ENCODE measurements at regions not wholly inside any gene's neighbourhood (a gene's known extent, or its start where the extent isn't known, plus 50 kb on each side); places are given as distances from the start of the nearest gene placed in this dataset.

DNA sequence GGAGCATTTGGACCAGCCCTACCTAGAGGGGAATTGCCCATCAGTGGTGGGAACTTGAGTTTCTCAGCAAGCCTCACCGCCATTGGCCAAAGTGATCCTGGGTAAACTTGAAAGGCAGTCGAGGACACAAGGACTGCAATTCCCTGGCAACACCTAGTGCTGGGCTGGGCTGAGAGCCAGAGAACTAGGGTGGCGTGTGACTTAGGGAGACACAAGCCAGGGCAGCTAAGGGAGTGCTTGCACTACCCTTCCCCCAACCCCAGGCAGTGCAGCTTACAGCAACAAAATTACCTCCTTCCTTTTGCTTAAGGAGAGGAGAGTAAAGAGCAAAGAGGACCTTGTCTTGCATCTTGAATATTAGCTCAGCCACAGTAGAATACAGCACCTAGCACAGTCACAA lies 176.9 kb upstream of the PRMT6 start:
- no peak for DNase-seq (ENCODE audit: low spot score)

GRCh38 chr1:106880226-106880625 lies 176.2 kb upstream of the PRMT6 start:
- DNase-seq (ENCODE audit: low spot score): no peak

DNA sequence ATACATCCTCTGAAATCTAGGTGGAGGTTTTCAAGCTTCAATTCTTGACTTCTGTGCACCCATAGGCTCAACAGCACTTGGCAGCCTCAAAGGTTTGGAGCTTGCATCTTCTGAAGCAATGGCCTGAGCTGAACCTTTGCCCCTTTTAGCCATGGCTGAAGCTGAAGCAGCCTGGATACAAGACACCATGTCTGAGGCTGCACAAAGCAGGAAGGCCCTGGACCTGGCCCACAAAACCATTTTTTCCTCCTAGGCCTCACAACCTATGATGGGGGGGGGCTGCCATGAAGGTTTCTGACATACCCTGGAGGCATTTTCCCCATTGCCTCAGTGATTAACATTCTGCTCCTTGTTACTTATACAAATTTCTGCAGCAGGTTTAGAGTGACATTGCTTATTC lies 173.3 kb upstream of the PRMT6 start:
- no peak for DNase-seq (ENCODE audit: low spot score)

DNA sequence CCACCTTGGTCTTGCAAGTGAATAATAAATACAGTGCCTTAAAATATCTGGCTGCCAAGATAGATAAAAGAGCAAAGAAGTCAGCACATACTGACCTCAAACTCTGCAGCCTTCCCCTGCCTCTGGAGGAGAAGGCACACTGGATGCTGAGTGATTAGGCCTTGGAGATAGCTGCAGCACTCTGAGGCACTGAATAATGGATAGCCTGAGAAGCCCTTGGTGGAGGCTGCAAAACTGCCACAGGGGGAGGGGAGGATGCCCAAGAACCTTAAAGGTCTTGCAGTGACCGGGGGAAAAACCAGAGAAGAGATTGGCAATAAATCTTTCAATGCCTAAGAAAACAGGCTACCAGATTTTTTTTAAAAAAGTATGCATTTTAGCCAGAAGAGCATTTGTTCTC lies 167.4 kb upstream of the PRMT6 start:
- DNase-seq (ENCODE audit: low spot score): no peak

DNA sequence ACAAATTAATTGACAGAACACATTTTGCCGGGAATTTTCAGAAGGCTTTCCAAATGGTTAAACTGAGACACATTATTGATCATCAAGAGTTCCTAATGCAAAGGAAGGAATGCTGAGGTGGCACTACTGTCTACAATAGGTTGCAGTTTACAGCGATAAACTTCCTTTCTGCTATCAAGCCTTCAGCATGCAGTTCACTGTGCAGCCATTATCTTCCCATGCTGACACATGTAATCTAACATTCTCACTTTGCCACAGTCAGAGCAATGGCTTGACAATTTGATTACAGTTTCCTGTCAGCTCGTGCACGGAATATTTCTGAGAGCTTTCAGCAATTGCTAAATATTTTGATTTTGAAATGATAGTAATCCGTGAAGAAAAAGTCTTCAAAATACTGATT lies 166.9 kb upstream of the PRMT6 start:
- no peak for DNase-seq (ENCODE audit: low spot score)

GRCh38 chr1:106897976-106898375 lies 158.5 kb upstream of the PRMT6 start:
- DNase-seq (ENCODE audit: low spot score): no peak

DNA sequence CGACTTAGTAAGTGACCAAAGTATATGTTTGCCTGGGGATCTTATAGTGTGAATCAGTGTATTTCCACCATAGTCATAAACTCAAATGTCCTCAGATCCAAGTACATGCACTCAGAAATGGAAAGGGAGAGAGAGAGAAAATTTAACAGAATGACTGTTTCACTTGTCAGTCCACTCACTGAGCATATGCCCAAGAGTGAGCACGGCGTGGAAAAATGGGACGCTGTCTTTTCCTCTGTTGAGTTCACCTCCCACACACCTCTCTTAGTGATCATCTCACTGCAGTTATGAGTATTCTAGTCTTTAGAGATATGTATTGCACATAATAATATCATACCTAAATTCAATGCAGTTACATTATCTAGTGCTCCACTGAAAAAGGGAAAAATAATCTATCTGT lies 156.8 kb upstream of the PRMT6 start:
- DNase-seq (ENCODE audit: low spot score): no peak

- DNase-seq (ENCODE audit: low spot score): no peak
These were observed 148.7 kb upstream of the PRMT6 start for GRCh38 chr1:106907795-106908194.

GRCh38 chr1:106908689-106909088 lies 147.8 kb upstream of the PRMT6 start:
- no peak for DNase-seq (ENCODE audit: low spot score)

GRCh38 chr1:106910798-106911197 lies 145.7 kb upstream of the PRMT6 start:
- no peak for DNase-seq (ENCODE audit: low spot score)

DNA sequence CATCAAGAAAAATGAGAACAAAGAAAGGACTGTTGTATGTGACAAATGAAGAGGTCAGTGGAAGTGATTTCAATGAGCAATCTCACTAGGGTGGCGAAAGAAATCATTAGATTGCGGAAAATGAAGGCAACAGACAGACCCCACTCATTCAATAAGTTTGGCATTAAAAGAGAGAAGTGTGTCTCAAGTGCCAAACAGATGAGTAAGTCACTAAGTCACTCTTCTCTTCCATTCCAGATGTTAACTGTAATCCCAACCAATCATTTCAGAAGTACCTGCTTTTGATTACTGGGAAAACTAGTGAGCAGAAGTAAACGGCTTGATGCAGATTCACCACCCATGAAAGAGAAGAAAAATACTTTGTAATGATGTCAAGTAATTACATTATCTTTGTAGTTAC lies 144.3 kb upstream of the PRMT6 start:
- no peak for DNase-seq (ENCODE audit: low spot score)

DNA sequence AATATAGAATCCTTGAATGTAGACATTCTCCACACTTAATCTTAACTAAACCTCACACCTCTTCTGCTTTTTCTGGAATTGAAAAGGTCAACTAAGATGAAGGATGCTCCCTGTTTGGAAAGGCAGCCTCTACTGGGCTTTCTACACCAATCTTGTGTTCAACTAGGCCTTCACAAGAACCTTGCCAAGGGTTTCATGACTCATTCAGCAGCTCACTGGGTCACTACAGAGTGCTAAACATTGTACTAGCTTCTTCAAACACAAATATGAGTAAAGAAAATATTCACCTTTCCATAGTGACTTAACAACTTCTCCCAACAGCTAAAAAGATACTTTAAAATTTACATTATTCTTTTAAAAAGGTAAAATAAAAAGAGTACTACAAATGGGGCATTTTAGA lies 135.3 kb upstream of the PRMT6 start:
- no peak for DNase-seq (ENCODE audit: low spot score)

- DNase-seq (ENCODE audit: low spot score): no peak
These were observed 132.1 kb upstream of the PRMT6 start for GRCh38 chr1:106924360-106924759.

DNA sequence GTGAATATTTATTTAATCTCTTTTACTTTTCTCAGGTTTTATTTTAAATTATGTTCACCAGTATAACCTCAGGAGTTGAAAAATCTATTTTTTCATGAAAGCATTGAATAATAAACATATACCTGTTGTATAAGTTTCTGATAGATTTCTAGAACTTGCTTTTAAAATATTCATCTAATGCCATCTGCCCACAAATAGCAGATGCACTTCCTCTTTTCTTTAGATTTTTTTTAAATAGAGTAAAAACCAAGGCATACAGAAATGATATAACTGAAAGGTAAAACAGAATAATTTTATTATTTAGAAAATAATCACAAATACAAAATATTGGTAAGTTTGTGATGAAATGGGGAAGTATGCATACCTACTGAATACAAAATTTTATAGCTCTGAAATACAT lies 130.7 kb upstream of the PRMT6 start:
- DNase-seq (ENCODE audit: low spot score): no peak

DNA sequence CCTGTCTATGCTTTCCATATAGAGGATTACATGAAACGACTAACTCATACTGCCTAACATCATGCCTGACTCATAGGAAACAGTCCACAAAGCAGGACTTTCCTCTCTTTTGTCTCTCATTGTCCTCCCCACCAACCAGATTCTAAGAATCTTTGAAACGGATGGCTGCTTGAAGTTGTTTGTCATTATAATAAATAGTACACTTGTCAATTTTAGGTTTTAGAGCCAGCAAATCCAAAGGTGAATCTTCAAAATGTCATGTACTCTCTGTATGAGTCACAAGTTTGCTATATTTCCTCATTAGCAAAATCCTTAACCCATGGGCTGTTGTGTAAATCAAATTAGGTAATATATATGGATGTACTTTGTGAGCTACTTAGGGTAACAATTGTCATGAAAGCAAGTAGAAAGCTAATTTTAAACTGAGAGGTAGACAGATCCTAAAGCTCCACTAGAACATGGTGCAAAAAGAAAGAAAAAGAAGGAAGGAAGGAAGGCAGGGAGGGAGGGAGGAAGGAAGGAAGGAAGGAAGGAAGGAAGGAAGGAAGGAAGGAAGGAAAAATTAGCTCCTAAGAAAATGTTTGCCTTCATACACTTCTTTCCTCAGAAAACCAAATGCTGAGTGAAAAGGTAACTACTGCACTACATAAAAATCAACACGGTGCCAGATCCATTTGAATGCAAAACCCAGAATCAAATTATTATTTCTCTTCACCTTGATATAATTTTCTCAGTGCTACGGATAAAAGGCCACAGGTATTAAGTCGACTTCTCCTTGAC lies 129.5 kb upstream of the PRMT6 start:
- DNase-seq (ENCODE audit: low spot score): no peak

GRCh38 chr1:106937104-106937503 lies 119.4 kb upstream of the PRMT6 start:
- DNase-seq (ENCODE audit: low spot score): no peak

DNA sequence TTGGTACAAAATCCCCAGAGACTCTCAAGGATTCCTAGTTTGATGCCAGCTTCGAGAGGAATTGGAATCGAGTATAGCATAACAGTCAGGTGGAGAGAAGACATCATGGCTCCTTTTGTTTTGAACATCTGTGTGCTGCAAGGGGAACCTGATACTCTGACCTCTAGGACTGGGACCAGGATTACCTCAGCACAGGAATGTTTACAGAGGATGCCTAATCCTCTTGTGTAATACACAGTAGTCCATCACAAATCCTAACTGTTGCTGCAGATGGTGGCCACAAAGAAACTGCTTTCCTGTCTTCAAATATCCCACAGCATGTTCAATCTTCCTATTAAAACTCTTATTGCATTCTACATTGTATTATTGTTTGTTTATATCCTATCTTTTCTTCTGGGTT lies 111.8 kb upstream of the PRMT6 start:
- DNase-seq (ENCODE audit: low spot score): no peak

- DNase-seq (ENCODE audit: low spot score): no peak
These were observed 103.7 kb upstream of the PRMT6 start for GRCh38 chr1:106952776-106953175.

DNA sequence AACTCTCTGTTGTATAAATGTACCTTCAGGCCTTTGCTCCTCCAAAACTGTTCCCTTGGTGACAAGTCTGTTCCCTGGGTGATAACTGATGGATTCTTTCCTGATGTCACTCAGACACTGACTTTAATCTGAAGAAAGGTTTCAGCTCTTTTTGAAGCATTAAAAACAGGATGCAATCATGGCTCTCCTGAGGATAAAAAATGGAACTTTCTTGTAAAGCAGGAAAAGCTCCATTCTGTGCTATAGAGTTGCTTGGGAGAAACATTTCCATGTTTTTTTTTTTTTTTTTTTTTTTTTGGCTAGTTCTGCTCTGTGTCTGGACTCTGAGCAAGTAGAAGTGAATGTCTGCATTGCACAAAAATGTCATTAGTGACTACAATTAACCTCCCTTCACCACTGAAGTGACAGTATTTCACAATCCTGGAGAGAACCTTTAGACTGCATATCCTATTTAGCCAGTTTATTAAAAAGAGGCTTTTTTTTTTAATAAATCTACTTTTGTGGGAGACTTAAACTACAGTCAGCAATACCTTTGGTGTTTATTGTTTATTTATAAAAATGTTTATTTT lies 101.7 kb upstream of the PRMT6 start:
- no peak for DNase-seq (ENCODE audit: low spot score)

DNA sequence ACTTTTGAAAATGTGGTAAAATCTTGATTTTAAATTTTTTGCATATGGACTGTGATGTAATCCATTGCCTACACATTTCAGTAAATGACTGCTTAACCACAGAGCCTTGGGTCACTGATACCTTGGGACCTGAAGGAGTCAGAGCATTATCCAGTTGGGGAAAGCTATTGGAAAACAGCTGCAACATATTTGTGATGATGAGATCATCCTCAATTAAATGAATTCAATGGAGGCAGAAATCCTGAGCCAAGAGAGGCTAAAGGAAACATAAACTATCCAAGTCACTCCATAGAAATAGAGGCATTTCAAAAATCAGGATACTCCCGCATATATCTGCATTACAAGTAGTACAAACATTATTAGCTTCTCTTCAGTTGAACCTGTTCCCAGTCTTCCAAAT lies 99.8 kb upstream of the PRMT6 start:
- DNase-seq (ENCODE audit: low spot score): no peak

GRCh38 chr1:106957795-106958194 lies 98.7 kb upstream of the PRMT6 start:
- DNase-seq (ENCODE audit: low spot score): no peak

DNA sequence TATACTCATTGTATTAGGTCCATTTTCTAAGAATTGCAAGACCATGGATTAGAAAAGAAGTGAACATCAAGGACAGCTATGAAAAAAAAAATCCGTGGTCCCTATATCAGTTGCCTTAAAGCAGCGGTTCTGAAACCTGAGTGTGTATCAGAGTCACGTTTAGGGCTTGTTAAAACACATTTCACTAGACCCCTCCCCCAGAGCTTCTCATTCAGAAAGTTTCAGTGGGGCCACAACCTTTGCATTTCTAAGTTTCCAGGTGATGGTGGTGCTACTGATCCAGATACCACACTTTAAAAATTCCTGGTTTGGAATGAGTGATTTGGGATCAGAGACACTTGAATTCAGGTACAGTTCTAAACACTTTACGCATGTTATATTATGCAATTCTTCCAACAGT lies 96.1 kb upstream of the PRMT6 start:
- DNase-seq (ENCODE audit: low spot score): no peak

GRCh38 chr1:106961646-106962045 lies 94.8 kb upstream of the PRMT6 start:
- DNase-seq (ENCODE audit: low spot score): no peak

GRCh38 chr1:106962591-106962990 lies 93.9 kb upstream of the PRMT6 start:
- no peak for DNase-seq (ENCODE audit: low spot score)
